Amniotic stem cell (primary cell): ENCODE measurements at regions not wholly inside any gene's neighbourhood (a gene's known extent, or its start where the extent isn't known, plus 50 kb on each side); places are given as distances from the start of the nearest gene placed in this dataset.

Experiments used
- DNase-seq: peaks from one replicate; lab custom pipeline; 2025; lab: John Stamatoyannopoulos, UW

DNA sequence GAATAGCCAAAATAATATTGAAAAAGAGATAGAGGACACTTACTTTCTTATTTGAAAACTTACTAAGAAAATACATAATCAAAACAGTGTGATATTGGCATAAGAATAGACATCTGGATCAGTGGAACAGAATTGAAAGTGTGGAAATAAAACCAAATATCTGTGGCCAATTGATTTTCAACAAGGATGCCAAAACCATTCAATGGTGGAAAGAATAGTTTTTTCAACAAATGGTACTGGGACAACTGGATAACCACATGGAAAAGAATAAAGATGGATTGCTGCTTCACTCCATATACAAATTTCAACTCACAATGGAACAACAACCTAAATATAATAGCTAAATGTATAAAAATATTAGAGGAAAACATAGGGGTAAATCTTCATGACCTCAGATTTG is 152.5 kb upstream of the GPR149 start:
- DNase-seq = no peak

DNA sequence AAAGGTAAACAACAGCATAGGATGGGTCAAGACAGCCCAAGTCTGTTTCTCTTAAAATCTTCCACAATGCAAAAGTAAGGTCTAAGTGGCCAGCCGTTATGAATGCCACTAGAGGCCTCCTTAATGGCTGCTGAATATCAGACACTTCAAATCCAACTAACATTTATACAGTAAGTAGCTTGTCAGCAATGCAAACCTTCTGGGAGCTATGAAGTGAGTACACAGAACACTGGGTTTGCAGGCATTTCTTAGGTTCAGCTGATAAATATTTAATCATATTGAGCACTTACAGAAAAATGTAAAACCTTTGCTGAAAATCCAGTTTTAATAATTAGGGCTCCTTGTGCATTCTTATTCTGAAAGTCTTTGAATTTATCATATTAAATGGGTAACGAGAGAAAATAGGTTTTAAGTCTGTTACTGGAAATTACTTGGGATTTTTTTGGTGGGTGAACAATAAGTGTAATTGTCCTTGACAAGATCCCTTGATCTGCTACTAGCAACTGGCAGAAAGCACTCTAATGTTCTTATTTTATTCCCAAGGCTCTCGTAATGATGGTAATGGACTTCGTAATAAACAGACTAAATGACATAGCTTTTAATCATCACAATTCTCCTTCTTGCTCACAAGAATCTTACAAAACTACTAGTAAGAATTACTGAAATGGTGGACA is 141.7 kb upstream of the GPR149 start:
- no peak for DNase-seq

DNA sequence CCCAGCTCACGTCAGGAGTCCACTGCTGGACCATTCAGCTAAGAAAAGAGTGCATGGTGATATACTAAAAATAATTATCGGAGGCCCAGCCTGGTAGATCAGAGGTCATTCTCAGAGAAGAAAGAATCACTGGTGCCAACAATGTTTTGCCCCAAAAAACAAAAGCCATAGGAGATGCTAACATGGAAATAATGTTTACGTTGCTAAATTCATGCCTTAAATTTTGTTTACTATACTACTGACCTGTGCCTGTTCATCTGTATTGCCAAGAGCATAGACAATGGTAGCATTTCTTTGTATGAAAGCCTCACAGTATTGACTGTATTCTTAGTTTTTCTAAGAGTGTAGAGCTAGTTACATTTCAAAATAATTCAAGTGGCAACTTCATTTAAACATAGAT is 138.1 kb upstream of the GPR149 start:
- DNase-seq = no peak

DNA sequence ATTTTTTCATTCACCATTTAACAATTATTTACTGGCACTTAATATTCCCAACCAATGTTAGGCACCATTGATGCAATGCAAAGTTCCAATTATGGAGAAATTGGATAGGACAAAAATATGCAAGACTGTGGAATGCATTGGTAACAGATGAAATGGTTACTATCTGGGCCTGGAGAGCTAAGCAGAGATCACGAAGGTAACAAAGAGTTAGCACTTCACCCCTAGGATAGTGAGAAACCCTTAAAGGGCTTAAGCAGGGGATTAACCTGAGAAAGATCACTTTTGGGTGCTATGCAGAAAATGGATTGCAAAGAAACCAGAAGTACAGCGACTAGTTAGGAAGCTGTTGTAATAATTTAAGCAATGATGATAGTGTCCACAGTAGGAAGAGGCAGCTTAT is 129.6 kb upstream of the GPR149 start:
- no peak for DNase-seq

DNA sequence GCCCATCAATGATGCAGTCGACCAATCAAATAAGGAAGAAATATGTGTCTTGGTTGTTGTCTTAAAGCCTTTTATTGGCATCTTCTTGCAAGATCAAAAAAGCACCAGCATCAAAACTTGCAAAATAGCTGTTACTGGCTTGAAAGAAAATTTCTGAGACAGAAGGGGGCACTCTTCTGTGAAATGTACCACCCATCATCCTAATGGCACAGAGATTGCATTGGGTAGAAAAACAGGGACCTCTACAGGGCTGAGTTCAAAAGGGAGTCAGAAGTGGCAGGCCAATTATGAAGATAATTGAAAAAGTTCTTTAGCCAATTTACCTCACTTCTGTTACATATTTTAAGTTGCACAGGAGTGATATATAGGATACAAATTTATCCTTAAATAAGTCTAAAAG is 122.3 kb upstream of the GPR149 start:
- no peak for DNase-seq

DNA sequence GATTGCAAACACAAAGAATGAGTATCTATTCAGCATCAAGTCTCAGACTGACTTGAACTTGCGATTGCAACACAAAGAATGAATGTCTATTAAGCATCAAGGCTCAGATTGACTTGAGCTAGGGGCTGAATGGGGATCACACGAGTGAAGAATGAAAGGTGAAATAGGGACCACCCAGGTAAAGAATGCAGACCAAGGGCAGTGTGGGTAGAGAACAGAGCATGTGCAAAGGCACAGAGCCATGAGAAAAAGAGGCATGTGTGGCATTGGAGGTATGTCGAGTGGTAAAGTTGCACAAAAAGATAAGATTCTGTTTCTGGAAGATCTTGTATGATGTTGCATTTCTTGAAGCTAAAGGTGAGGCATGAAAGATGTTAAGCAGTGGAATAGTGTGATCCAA is 119.4 kb upstream of the GPR149 start:
- no peak for DNase-seq

DNA sequence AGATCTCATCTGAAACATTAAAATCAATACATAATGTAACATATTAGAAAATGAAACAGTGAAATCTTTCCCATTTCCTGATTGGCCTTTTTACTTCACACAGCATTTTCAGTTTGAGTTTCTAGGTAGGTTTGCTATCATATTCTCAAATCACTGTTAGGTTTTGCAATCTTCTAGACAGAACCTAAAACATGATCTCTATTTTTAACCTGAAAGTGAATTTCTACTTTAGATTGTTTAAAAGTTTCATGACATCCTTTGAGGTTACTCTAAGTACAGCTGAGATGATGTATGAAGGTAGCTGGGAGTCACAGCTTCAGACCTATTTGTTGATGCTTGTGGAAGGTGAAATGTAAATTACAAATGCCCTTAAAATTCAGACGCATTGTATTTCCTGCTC is 118.4 kb upstream of the GPR149 start:
- no peak for DNase-seq

DNA sequence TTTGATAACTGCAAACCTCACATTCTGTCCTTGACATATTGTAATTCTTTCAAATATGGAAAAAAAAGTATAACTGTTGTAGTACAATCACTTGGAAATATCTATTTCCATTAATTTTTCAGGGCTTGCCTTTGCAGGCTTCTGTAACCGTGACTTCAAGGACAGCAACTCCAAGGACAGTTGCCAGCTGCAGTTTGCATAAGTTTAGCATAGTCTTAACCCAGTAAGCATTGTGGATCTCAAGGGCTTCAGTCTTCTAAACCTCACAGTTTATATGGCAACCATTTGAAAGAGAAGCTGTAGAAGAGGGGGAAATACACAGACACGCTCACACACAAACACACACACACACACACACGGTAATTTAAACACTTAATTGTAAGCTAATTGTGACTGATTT is 112.8 kb upstream of the GPR149 start:
- DNase-seq = no peak

DNA sequence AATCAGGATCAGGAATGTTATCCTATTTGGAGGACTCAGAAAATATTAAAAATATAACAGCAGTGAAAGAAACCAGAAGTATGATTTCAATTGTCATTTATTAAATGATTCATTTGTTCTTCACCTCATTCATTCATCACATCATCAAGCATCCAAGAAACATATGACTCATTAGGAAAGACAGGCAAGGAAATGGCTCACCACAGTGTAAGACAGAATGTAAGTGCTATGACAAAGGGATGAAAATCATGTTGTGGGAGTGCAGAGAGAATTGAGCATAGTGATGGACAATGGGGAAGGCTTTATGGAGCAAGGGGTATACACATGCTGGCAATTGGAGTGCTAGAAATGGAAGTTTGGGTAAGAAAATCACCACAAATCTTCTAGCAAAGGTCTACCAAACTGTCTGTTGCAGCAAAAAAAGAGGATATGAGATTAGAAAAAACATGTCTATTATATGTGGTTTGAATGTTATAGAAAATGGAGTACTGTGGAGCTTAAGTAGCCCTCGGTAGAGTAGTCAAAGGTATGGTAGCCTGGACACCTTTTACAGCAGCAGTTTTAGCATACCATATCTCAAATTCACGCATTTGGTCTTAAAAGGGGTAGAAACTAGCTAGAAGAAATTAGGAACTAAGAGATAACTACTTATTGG is 111.1 kb upstream of the GPR149 start:
- no peak for DNase-seq

DNA sequence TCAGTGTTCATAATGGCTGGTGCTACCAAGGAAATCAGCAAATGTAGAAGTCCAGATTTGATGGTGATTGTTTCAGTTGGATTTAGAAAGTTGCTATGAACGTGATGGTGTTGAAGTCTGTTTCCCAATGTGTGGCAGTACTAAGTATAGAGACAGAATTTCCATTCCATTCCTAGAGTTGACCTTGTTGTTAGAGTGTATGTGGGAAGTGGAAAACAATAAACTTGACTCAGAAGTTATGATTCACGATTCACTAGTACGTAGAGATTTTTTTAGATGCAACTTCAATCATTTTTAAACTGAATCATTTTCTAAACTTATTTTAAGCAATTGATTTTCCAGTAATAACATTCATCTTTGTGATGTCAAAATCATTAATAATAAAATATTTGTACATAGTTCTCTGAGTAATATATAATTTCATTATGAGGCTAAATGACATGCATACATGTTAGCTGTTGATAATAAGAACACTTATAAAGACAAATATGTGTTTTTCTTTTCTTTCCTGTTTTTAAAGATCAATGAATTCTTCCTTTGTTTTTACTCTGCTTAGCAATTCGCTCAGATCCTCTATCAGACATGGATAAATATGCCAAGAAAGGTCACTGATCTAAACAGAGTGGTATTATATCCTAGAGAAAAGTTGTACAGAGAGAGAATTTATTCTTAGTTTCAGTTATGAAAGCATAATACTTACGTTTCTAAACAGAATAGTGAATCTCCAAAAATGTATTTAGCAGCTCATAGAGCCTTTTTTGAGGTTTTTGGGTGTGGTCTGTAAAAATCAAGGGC is 108.8 kb upstream of the GPR149 start:
- DNase-seq = no peak

DNA sequence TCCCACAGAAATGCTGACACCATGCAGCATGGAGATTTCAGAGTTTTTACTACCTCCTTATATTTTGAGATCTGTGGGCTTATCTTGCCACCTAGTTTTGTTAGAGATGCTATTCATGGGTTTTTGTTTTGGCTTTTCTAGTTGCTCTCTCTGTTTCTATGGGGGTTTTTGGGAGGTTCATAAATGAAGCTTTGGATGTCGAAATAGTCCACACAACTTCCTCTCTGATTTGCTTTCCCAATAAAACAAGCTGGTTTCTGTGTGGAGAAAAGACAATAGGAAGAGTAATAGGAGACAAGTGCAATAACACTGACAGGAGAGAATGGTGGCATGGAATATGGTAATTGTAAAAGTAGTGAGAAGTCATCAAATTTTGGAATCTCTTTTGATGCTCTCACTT is 106.8 kb upstream of the GPR149 start:
- DNase-seq = no peak

DNA sequence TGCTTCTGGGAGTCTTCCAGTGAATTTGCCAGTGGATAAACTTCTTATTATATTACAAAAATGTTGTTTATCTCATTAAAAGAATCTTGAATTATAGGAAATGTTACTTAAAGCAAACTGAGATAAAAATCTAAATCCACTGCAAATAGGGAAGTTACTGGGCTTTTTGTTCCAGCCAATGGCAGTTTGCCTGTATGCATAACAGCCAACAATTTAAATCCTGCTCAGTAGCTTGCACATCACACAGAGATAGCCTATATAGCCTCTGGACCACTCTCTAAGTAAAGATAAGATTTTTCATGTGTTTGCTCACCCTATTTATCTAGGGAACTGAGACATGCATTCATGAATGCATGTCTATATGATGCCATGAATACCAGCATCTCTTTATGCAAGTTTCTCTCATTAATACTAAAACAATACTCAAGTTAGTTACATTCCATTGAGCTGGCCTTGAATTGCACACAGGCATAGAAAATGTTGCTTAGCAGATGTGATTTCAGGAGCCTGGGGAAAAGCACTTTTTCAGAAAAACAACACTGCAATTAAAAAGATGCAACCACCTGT is 92.1 kb upstream of the GPR149 start:
- DNase-seq = no peak

DNA sequence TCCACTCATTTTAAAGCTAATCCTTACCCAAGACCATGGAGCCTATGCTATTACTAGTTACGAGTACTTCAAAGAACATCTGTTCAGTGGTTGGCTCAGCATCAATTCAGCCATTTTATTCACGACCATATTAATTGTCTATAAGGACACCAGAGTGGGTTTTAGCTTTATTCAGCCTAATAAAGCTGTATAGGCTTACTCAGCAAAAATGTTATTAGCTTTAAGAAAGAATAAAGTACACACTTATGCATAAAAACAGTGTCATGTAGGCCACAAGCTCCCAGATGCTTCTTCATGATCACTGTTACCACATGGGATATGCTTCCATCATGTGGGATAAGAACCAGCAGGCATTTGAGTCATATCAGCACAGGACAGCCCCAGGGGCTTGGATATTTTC is 87.4 kb upstream of the GPR149 start:
- no peak for DNase-seq

DNA sequence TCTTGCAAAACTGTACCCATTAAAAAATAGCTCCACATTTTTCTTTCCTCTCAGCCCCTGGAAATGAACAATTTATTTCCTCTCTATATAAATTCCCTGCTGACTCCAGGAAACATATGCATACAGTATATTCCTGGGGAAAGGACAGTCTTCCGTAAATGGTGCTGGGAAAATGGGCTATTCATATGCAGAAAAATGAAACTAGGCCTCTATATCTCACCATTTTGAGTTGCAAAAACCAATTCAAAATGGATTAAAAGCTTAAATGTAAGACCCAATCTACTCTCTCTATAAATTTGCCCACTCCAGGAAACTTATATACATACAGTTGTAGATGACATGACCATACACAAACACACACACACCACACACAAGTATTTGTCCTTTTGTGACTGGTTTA is 85.9 kb upstream of the GPR149 start:
- no peak for DNase-seq

DNA sequence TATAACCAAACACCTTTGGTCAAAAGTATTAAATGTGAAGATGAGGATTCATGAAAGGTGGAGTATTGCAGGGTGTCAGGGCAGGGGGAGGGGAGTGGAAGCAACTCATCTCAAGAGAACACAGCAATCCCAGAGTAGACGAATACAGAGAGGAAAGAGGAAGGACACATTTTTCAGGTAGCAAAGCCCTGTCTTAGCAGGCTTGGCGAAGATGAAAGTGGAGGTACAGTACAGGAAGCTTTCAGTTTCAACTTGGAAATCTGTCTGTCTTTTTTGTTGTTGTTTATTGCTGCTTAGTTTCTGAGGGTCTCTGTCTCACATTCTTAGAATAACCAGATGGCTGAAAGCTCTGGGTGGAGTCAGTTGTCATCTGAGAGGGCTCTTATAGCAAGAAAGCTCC is 80.8 kb upstream of the GPR149 start:
- no peak for DNase-seq

DNA sequence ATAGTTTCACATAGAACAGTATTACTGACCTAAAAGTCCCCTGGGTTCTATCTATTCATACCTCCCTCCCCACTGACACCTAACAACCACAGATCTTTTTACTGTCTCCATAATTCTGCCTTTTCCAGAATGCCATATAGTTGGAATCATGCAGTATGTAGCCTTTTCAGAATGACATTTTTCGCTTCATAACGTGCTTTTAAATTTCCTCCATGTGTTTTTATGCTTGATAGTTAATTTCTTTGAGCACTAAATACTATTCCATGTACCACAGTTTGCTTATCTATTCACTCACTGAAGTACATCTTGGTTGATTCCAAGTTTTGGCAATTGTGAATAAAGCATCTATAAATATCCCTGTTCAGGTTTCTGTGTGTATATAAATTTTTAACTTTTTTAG is 77.7 kb upstream of the GPR149 start:
- no peak for DNase-seq

DNA sequence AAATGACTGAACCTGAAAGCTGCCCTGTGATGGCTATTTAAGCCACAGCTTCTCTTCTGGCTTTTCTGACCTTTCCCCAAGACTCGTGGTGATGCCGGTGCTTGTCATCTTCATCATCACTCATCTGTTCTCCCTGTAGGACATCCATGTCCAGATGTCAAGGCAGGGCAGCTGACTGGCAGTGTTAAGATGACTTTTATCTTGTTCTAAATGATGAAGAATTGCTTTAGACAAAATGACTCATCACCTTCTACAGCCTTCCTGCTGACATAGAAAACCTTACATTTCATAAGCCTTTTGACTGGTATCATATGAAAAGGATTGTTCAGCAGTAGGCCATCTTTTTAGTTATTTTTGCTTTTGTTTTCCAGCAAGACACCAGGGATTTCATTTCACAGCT is 67.0 kb upstream of the GPR149 start:
- DNase-seq = no peak

DNA sequence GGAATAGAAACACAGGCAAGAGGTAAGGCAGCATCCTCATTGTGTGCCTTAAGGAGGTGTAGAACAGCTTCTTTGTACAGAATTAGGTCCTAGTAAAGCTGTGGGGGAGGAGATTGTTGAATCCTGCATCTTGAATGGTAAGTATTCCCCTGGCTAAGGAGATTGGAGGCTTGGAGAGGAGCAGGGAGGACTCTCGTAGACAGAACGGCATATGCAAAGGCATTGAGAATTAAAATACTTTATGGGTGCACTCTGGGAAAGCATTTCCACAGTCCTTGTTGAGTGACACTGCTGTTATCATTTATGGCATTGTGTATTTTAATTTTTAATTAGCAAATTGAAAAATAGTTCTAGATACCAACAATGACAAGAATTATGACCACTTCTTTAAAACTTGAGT is 66.5 kb upstream of the GPR149 start:
- no peak for DNase-seq

DNA sequence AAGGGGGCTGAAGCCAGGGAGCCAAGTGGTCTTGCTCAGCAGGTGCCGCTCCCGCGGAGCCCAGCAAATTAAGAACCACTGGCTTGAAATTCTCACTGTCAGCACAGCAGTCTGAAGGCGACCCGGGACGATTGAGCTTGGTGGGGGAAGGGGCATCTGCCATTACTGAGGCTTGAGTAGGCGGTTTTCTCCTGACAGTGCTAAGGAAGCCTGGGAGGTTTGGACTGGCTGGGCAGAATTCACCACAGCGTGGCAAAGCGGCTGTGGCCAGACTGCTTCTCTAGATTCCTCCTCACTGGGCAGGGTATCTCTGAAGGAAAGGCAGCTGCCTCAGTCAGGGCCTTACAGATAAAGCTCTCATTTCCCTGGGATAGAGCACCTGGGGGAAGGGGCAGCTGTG is 57.0 kb upstream of the GPR149 start:
- DNase-seq = no peak

DNA sequence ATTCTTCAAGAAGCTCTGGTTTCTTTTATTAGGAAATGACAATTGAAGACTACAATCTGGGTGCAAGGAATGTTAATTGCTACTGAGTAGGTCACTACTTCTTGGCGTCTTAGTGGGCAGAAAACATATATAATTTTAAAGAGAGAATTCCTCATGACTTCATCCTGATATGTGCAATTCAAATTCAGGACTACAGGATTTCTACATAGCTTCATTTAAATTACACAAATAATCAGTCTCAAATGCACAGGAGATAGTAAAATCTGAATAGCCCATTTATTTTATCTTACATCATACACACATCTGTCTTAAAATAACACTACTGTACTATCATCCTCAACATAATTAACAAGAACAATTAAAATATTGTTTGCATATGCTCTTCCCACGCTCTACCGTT is 52.5 kb upstream of the GPR149 start:
- DNase-seq = no peak

DNA sequence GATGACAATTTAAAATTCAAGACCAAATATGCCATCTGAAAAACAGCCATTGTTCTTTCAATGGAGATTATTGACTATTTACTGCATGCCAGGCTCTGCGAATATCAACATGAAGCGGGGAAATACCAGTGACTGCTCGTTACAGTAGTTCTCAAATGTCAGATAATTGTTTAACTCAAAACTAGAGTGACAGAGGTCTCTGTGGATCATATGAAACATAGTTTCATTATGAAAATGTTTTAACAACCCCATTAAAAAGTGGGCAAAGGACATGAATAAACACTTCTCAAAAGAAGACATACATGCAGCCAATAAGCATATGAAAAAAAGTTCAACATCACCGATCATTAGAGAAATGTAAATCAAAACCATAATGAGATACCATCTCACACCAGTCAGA is 50.0 kb upstream of the GPR149 start:
- DNase-seq = no peak
